ENCODE measurements at regions not wholly inside any gene's neighbourhood (a gene's known extent, or its start where the extent isn't known, plus 50 kb on each side); places are given as distances from the start of the nearest gene placed in this dataset.

DNA sequence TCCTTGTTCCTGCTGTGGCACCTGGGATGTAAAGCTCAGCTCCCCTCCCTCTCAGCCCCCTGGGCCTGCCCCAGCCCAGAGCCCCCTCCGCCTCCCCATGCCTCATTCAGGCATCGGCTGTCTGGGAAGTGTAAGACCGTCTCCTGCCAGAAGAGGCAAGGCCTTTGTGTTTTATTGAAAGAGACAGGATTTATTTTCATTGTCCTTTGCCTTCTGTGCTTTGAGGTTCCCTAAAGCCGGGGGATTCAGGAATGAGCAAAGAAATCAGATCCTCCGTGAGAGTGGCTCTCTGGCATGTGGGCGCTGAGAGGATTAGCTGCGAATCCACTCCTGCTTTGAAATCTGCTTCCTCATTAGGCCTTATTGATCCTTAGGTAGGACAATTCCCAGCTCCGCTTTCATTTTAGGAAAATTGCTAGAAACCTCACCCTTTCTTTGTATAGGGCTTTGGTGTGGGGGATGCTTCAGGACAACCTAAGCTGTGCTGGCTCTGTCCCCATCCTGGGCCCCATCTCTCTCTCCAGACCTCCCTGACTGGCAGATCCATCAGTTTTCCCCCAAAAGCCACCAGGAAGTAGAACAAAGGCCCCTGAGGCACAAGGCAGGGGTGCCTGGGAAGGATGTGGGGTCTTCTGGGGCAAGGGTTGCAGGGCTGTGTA lies 211.5 kb upstream of the TNRC6C start:
- TF ChIP-seq CTCF (IDR thresholded peaks at IDR 0.05; ENCODE audit: control extremely low read depth, extremely low read depth, low read depth, missing control alignments): no peak
- ChIA-PET CTCF (interaction anchor here (1.2 kb wide), 1 partner anchor 10 kb away, joined by 3 read pairs; no protein-coding TSS in a partner anchor), POLR2A (interaction anchor here (1.1 kb wide), 1 partner anchor 26 kb away, joined by 5 read pairs; no protein-coding TSS in a partner anchor)
- DNase-seq (ENCODE audit: extremely low spot score): no peak

DNA sequence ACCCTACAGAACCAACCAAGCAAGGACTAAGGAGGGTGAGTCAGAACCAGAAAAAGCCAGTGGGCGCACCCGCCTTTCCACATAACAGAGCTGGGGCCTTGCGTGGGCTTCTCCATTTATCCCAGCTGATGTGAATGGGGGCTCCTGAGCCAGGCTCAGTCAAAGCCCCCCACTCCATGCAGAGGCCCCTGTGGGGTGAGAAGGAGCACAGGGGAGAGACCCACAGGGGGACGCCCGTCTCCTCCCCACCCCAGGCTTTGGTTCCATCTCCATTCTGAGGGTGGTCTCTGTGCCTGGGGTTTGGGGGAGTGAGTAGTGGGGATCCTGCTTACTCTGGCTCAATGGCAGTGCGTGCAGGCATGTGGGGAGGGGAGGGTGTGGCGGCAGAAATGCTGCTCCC lies 210.1 kb upstream of the TNRC6C start:
- no peak for DNase-seq (ENCODE audit: extremely low spot score)
- ChIA-PET POLR2A (no interaction called here), CTCF (no interaction called here)
- no peak for TF ChIP-seq CTCF (IDR thresholded peaks at IDR 0.05; ENCODE audit: control extremely low read depth, extremely low read depth, low read depth, missing control alignments)

DNA sequence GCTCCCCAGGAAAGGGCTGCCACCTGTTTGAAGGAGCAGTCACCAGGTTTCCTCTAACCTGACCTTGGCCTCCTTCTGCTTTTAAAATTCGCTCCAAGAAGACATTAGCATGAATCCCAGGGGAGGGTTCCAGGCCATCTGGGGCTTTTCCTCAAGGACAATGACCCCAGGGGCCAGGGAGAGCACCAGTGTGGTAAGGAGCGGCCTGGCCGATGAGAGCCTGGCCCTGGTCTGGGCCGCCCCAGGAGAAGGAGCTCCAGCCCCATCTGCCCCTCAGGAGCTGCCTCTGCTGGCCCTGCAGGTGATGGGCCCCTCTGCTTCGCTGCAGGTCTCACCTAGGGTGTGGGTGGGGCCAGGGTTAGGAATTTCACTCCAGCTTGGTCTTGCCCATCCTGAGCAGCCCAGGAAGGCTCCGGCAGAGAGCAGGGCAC lies 209.2 kb upstream of the TNRC6C start:
- no peak for TF ChIP-seq CTCF (IDR thresholded peaks at IDR 0.05; ENCODE audit: control extremely low read depth, extremely low read depth, low read depth, missing control alignments)
- ChIA-PET CTCF (no interaction called here), POLR2A (no interaction called here)
- no peak for DNase-seq (ENCODE audit: extremely low spot score)

DNA sequence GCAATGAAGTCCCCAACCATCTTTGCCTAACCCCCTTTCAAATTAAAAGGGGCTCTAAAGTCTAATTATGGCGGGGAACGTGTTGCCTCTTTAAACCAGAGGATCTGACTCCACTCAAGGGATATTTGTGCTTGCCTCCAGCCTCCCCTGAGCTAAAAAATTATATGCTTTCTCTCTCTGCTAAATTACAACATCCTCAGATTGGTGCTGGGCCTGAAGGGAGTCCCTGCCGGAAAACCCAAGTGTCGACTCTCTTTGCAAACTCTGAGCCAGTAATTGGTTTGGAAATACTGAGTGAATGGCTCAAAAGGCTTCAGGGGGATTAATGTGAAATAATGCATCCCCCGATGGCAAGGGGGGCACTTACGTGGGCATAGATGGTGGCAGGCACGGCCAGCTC lies 208.5 kb upstream of the TNRC6C start:
- POLR2A ChIA-PET: no interaction called here
- CTCF ChIA-PET: no interaction called here

DNA sequence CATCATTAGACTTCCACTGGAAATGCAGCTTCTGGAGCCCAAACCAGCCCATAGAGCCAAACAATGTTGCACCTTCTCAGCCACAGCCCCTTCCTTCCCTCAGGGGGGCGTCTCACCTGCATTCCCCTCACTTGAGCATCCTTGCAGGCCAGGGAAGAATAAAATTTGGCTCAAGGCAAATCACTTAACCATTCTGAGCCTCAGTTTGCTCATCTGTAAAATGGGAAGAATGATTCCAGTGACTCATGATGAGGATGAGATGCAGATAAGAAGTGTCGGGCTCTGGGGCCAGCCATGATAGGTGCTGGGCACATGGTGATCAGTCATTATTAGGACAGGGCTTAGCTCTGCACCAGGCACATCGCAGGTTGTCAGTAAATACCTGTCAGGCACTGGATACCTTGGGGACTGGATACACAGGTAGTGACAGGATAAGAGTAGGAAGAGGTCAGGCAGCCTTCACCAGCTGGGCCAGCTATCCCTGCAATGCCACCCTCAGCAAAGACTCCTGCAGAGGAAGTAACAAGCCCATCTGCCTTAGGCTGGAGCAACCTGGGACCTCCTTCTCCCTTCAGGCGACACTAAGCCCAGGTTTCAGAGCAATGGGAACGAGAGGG lies 208.0 kb upstream of the TNRC6C start:
- CTCF ChIA-PET: no interaction called here
- no peak for TF ChIP-seq CTCF (IDR thresholded peaks at IDR 0.05; ENCODE audit: control extremely low read depth, extremely low read depth, low read depth, missing control alignments)
- DNase-seq (ENCODE audit: extremely low spot score): no peak
- POLR2A ChIA-PET: no interaction called here

More for the DNA sequence above, 208.5 kb upstream of the TNRC6C start:
- no peak for TF ChIP-seq CTCF (IDR thresholded peaks at IDR 0.05; ENCODE audit: control extremely low read depth, extremely low read depth, low read depth, missing control alignments)
- DNase-seq (ENCODE audit: extremely low spot score): no peak

- TF ChIP-seq CTCF (IDR thresholded peaks at IDR 0.05; ENCODE audit: control extremely low read depth, extremely low read depth, low read depth, missing control alignments): no peak
- no peak for DNase-seq (ENCODE audit: extremely low spot score)
- ChIA-PET POLR2A (no interaction called here), CTCF (interaction anchor here (0.8 kb wide), 1 partner anchor 10 kb away, joined by 4 read pairs; no protein-coding TSS in a partner anchor)
Observed at GRCh38 chr17:77753246-77753645, 205.3 kb upstream of the TNRC6C start.
